MM.1S (cell line): ENCODE measurements at regions not wholly inside any gene's neighbourhood (a gene's known extent, or its start where the extent isn't known, plus 50 kb on each side); places are given as distances from the start of the nearest gene placed in this dataset.

Source experiments
- CTCF ChIP-seq: fragments of 300-600 bp; sonication (generic); IDR thresholded peaks from 2 replicates; pipeline ENCODE4 v1.5.1; 2016; ENCODE audit warnings: antibody characterized with exemption, low read length, mixed read lengths
- EZH2 ChIP-seq: fragments of 300-600 bp; sonication (generic); optimal IDR thresholded peaks from 2 replicates; pipeline ENCODE3; 2017; ENCODE audit warnings: low read depth, mild to moderate bottlenecking, antibody characterized with exemption, low read length, mixed read lengths
- EZH2phosphoT487 ChIP-seq: fragments of 300-600 bp; sonication (generic); IDR thresholded peaks from 2 replicates; pipeline ENCODE4 v1.6.1; 2018; ENCODE audit warnings: antibody characterized with exemption, low read length

GRCh38 chr14:53462931-53463778 lies 310.0 kb upstream of the DDHD1 start:
- TF ChIP-seq EZH2 = no peak
- TF ChIP-seq CTCF = no peak
- TF ChIP-seq EZH2phosphoT487 = no peak
